Uterus (tissue), 2 donors: ENCODE measurements at regions not wholly inside any gene's neighbourhood (a gene's known extent, or its start where the extent isn't known, plus 50 kb on each side); places are given as distances from the start of the nearest gene placed in this dataset.

Experiments
- POLR2A ChIP-seq, 2 donors: fragments of 450-650 bp; IDR thresholded peaks; one replicate each; pipeline ENCODE4 v1.6.1; 2016; ENCODE audit warnings: antibody characterized with exemption in 2 of 2, mild to moderate bottlenecking in 1 of 2, moderate library complexity in 1 of 2
- TF ChIP-seq, protein P1 (sequence below), 4 experiments: fragments of 200-600 bp in 2 of 4; fragments of 450-650 bp in 2 of 4; sonication (generic) in 2 of 4; IDR thresholded peaks; one replicate each; pipeline ENCODE4 v1.5.1; 2016 to 2019; ENCODE audit warnings: antibody characterized with exemption in 4 of 4, mild to moderate bottlenecking in 2 of 4, moderate library complexity in 1 of 4

DNA sequence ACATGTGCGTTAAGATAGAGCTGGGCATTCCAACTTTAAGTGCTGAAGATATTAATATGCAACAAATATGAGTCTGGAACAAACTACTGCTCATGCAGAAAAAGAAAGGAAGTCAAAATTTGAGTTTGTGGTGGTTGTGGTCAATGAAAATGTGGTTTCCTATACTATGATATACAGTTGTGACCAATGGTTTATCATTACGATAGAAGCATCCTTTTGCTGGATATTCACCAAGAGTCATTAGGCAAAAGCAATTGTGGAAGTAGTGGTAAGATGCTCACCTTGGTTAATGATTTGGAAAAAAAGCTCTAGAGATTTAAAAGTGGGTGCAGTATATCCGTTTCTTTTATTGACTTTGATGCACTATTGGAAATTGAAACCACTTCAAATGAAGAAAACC is 1007.0 kb downstream of the NR2F1-AS1 start:
- TF ChIP-seq, protein P1, sequence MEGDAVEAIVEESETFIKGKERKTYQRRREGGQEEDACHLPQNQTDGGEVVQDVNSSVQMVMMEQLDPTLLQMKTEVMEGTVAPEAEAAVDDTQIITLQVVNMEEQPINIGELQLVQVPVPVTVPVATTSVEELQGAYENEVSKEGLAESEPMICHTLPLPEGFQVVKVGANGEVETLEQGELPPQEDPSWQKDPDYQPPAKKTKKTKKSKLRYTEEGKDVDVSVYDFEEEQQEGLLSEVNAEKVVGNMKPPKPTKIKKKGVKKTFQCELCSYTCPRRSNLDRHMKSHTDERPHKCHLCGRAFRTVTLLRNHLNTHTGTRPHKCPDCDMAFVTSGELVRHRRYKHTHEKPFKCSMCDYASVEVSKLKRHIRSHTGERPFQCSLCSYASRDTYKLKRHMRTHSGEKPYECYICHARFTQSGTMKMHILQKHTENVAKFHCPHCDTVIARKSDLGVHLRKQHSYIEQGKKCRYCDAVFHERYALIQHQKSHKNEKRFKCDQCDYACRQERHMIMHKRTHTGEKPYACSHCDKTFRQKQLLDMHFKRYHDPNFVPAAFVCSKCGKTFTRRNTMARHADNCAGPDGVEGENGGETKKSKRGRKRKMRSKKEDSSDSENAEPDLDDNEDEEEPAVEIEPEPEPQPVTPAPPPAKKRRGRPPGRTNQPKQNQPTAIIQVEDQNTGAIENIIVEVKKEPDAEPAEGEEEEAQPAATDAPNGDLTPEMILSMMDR (IDR thresholded peaks at IDR 0.05): no peak
- no peak for TF ChIP-seq POLR2A (IDR thresholded peaks at IDR 0.05)
